Fibroblast of pulmonary artery (primary cell): ENCODE measurements at regions not wholly inside any gene's neighbourhood (a gene's known extent, or its start where the extent isn't known, plus 50 kb on each side); places are given as distances from the start of the nearest gene placed in this dataset.

ENCODE experiments used
- DNase-seq: peaks from one replicate; pipeline ENCODE4 v3.0.0-alpha.2; 2010; ENCODE audit warnings: low read depth
- H3K4me3 ChIP-seq: replicated peaks from 2 replicates; pipeline ENCODE4 v1.5.1; 2011; ENCODE audit warnings: low read depth, mild to moderate bottlenecking, control low read depth, low read length, moderate library complexity
- TF ChIP-seq, protein P1 (sequence below): IDR thresholded peaks from 2 replicates; pipeline ENCODE4 v1.5.1; 2011; ENCODE audit warnings: mild to moderate bottlenecking, control low read depth, low read length, inconsistent platforms; ENCODE audit errors: missing control alignments

DNA sequence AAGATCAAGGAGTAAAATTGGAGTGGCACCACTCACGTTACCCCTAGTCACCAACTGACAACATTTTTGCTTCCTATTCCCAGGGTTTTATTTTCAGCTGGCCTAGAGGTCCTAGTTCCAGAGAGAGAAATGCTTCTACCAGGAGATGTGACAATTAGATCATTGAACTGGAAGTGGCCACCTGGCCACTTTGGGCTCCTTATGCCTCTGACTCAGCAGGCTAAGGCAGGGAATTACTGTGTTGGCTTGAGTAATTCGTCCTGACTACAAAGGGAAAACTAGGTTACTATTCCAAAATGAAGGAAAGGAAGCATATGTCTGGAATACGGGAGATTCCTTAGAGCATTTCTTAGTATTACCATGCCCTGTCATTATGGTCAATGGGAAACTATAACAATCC is 831.6 kb upstream of the NDST4 start:
- no peak overlapping the region for H3K4me3 ChIP-seq
- TF ChIP-seq, protein P1, sequence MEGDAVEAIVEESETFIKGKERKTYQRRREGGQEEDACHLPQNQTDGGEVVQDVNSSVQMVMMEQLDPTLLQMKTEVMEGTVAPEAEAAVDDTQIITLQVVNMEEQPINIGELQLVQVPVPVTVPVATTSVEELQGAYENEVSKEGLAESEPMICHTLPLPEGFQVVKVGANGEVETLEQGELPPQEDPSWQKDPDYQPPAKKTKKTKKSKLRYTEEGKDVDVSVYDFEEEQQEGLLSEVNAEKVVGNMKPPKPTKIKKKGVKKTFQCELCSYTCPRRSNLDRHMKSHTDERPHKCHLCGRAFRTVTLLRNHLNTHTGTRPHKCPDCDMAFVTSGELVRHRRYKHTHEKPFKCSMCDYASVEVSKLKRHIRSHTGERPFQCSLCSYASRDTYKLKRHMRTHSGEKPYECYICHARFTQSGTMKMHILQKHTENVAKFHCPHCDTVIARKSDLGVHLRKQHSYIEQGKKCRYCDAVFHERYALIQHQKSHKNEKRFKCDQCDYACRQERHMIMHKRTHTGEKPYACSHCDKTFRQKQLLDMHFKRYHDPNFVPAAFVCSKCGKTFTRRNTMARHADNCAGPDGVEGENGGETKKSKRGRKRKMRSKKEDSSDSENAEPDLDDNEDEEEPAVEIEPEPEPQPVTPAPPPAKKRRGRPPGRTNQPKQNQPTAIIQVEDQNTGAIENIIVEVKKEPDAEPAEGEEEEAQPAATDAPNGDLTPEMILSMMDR, result no peak
- DNase-seq, result no peak

DNA sequence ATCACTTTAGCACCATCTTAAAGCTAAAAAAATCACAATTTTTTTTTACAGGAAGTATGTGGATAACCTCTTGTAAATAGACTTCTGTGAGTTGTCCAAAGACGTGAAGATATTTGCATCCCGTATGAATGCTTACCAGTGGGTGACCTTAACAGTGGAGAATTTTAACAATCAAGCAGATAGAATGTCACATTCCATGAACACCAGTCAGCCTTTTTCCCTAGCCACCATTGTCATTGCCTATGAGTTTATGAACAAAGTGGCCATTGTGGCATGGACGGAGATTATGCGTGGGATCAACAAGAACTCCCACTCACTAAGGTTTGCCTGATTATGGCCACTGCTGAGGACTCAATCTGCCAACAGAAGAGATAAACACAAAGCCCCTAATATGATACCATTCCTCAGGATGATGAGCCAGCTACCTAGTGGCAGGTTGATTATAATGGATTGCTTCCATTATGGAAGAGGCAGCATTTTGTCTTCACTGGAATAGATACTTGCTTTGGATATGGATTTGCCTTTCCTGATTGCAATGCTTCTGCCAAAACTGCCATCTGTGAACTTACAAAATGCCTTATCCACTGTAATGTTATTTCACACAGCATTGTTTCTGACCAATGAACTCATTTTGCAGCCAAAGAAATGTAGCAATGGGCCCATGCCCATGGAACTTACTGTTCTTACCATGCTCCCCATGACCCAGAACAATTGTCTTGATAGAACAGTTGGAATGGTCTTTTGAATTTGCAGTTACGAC is 830.9 kb upstream of the NDST4 start:
- no peak for DNase-seq
- H3K4me3 ChIP-seq, result no peak overlapping the region
- TF ChIP-seq, protein P1, result no peak

DNA sequence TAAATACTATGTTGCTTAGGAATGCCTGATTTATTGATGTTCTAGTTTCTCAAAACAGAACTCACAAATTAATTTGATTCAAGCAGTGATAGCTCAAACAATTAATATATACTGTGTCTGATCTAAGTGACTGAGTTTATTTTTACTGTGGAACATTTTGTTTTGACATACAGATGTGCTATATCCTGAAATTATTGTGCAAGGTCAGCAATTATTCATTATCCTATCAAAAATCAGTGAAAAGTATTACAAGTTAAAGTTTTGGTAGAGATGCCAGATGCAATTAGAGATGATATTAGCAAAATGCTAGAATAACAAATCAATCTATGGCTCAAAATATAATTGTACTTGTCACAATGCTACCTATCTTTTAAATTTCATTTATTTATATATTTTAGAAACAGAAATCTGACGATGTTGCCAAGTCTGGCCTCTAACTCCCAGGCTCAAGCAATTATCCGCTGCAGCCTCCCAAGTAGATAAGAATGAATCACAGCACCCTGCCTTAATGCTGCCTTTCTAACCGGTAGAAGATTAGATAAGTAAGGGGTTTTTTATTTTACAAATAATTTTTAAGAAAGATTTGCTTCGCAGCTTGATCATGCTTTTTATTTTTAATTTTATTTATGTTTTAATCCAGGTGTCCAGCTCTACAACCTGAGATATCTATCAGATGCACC is 825.5 kb upstream of the NDST4 start:
- TF ChIP-seq, protein P1, result no peak
- DNase-seq, result no peak
- H3K4me3 ChIP-seq, result no peak overlapping the region

DNA sequence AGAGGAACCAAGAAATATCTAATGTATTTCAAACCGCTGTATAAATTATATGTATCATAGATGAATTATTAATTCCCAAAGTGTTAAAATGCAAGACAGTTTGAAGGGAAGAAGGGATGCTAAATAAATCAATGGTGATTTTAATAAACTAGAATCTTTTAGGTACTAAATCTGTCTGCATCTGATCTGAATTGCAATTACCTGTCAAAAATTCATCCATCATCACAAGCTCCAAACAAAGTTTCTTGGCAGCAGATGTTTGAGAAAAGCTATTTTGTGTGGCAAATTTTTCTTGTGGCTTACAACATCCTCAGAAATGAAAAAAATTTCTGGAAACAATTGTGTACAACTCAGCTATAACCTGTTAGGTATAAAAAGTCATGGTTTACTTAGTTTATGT is 816.0 kb upstream of the NDST4 start:
- TF ChIP-seq, protein P1, result no peak
- no peak overlapping the region for H3K4me3 ChIP-seq
- no peak for DNase-seq

DNA sequence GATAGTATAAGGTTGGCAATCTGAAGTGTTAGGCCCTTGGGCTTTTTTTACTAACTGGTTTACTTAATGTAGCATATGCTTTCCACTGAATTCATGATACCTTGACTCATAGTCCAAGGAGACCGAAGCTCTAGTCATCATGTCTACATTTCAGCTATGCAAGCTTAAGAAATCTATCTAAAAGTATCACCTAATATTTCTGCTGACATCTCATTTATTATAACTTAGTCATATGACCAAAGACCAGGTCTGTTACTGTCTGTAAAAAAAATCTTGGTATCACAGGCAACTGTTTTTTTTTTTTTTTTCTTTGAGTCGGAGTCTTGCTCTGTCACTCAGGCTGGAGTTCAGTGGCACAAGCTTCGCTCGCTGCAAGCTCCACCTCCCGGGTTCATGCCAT is 814.0 kb upstream of the NDST4 start:
- no peak overlapping the region for H3K4me3 ChIP-seq
- TF ChIP-seq, protein P1, result no peak
- no peak for DNase-seq

DNA sequence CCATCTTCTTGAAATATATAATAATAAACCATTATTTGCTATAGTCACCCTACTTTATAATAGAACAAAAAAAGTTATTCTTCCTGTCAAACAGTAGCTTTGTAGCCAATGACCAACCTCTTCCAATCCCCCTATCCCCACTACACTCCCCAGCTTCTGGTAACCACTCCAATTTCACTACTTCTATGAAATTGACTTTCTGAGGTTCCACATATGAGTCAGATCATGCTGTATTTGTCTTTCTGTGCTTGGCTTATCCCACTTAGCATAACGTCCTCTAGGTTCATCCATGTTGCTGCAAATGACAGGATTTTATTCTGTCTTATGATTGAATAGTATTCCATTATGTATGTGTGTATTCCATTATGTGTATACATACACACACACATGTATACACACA is 809.7 kb upstream of the NDST4 start:
- TF ChIP-seq, protein P1, result no peak
- no peak overlapping the region for H3K4me3 ChIP-seq
- DNase-seq, result no peak
